IMR-90 (cell line): ENCODE measurements at regions not wholly inside any gene's neighbourhood (a gene's known extent, or its start where the extent isn't known, plus 50 kb on each side); places are given as distances from the start of the nearest gene placed in this dataset.
A peak's percentile ranks its signal among the peaks of the same experiment; 100 is the strongest.

Experiments
- ATAC-seq: fragments of 200-7000 bp; cut with Tn5 transposase; 2 replicates; pipeline ENCODE4 v1.9.1; 2020; ENCODE audit warnings: low read depth, mild to moderate bottlenecking, moderate library complexity
- BruUV-seq: library from RNA; stranded (reverse); fragments of 400-500 nt; replicated peaks from 2 replicates; lab custom pipeline; 2021; lab: Mats Ljungman, UMichigan
- CTCF ChIA-PET: fragments of 300-600 bp; formaldehyde crosslinking; extraction: SDS; loops from one replicate; lab custom pipeline; 2021; ENCODE audit warnings: antibody characterized with exemption; lab: Yijun Ruan, JAX
- POLR2A ChIA-PET: fragments of 300-600 bp; sonication (Branson Sonifier 250); formaldehyde crosslinking; loops from one replicate; lab custom pipeline; 2022; ENCODE audit warnings: antibody characterized with exemption; ENCODE audit not compliant: unreplicated experiment; lab: Charles Lee
- DNase-seq: peaks from one replicate; pipeline ENCODE4 v3.0.0; 2013
- H2AFZ ChIP-seq: replicated peaks from 2 replicates; pipeline ENCODE3; 2013; ENCODE audit warnings: low read length, mild to moderate bottlenecking; ENCODE audit not compliant: poor library complexity
- H2AK5ac ChIP-seq: 2 replicates; pipeline ENCODE4 v1.6.1; 2013; ENCODE audit warnings: low read depth, low read length, inconsistent platforms
- H2AK9ac ChIP-seq: replicated peaks from 2 replicates; pipeline ENCODE3; 2013; ENCODE audit warnings: mild to moderate bottlenecking, low read depth, low read length, moderate library complexity; ENCODE audit not compliant: poor library complexity
- H2BK120ac ChIP-seq: 2 replicates; pipeline ENCODE4 v1.6.1; 2013; ENCODE audit warnings: low read depth, low read length, inconsistent platforms
- H2BK15ac ChIP-seq: 3 replicates; pipeline ENCODE4 v1.6.1; 2013; ENCODE audit warnings: low read depth, low read length, inconsistent platforms
- H2BK20ac ChIP-seq: 2 replicates; pipeline ENCODE4 v1.6.1; 2013; ENCODE audit warnings: low read depth, mild to moderate bottlenecking, inconsistent platforms, low read length, moderate library complexity
- H2BK5ac ChIP-seq: 2 replicates; pipeline ENCODE4 v1.6.1; 2013; ENCODE audit warnings: mild to moderate bottlenecking, low read depth, low read length, inconsistent platforms; ENCODE audit not compliant: poor library complexity, severe bottlenecking
- H3K14ac ChIP-seq: replicated peaks from 2 replicates; pipeline ENCODE4 v1.6.1; 2013; ENCODE audit warnings: low read depth, low read length, inconsistent platforms
- H3K18ac ChIP-seq: 2 replicates; pipeline ENCODE4 v1.6.1; 2013; ENCODE audit warnings: low read depth, low read length, control low read depth
- H3K23ac ChIP-seq: 2 replicates; pipeline ENCODE4 v1.6.1; 2013; ENCODE audit warnings: low read depth, low read length, inconsistent platforms
- H3K27ac ChIP-seq: 2 replicates; pipeline ENCODE4 v1.5.1; 2013; ENCODE audit warnings: mild to moderate bottlenecking, control low read depth, low read length; ENCODE audit not compliant: insufficient read depth
- H3K27me3 ChIP-seq: 2 replicates; pipeline ENCODE4 v1.6.1; 2013; ENCODE audit warnings: low read length; ENCODE audit not compliant: control insufficient read depth, insufficient read depth
- H3K36me3 ChIP-seq: 2 replicates; pipeline ENCODE4 v1.6.1; 2013; ENCODE audit warnings: low read length, mixed read lengths; ENCODE audit not compliant: control insufficient read depth, insufficient read depth
- H3K4ac ChIP-seq: 2 replicates; pipeline ENCODE4 v1.6.1; 2013; ENCODE audit warnings: low read depth, low read length, inconsistent platforms
- H3K4me1 ChIP-seq: 2 replicates; pipeline ENCODE4 v1.6.1; 2013; ENCODE audit warnings: low read length, mixed read lengths; ENCODE audit not compliant: control insufficient read depth, insufficient read depth
- H3K4me2 ChIP-seq: 2 replicates; pipeline ENCODE4 v1.6.1; 2013; ENCODE audit warnings: low read depth, mild to moderate bottlenecking, control low read depth, low read length, moderate library complexity
- H3K4me3 ChIP-seq: 2 replicates; pipeline ENCODE4 v1.5.1; 2013; ENCODE audit warnings: low read depth, mild to moderate bottlenecking, control low read depth, low read length, moderate library complexity; ENCODE audit not compliant: insufficient read depth
- H3K56ac ChIP-seq: 2 replicates; pipeline ENCODE4 v1.6.1; 2013; ENCODE audit warnings: low read length, inconsistent platforms; ENCODE audit not compliant: insufficient read depth; ENCODE audit errors: extremely low read depth
- H3K79me1 ChIP-seq, 2 experiments: 2 replicates each; pipeline ENCODE4 v1.6.1; 2013; ENCODE audit warnings: low read length in 2 of 2, inconsistent platforms in 1 of 2, low read depth in 1 of 2
- H3K9ac ChIP-seq: 2 replicates; pipeline ENCODE4 v1.6.1; 2013; ENCODE audit warnings: low read depth, low read length, control low read depth
- H3K9me1 ChIP-seq: 2 replicates; pipeline ENCODE4 v1.6.1; 2013; ENCODE audit warnings: low read length, inconsistent platforms; ENCODE audit not compliant: insufficient read depth
- H3K9me3 ChIP-seq: 2 replicates; pipeline ENCODE4 v1.6.1; 2013; ENCODE audit warnings: low read length; ENCODE audit not compliant: control insufficient read depth, insufficient read depth
- H4K20me1 ChIP-seq: 2 replicates; pipeline ENCODE4 v1.6.1; 2013; ENCODE audit warnings: low read length, inconsistent platforms; ENCODE audit not compliant: insufficient read depth
- H4K5ac ChIP-seq: 2 replicates; pipeline ENCODE4 v1.6.1; 2013; ENCODE audit warnings: mild to moderate bottlenecking, low read depth, low read length, control low read depth
- H4K8ac ChIP-seq, 2 experiments: 2 replicates each; pipeline ENCODE4 v1.6.1; 2013; ENCODE audit warnings: low read depth in 2 of 2, low read length in 2 of 2, control low read depth in 1 of 2, inconsistent platforms in 1 of 2
- H4K91ac ChIP-seq: 2 replicates; pipeline ENCODE4 v1.6.1; 2013; ENCODE audit warnings: low read depth, low read length, inconsistent platforms; ENCODE audit not compliant: insufficient read depth
- MAFK ChIP-seq: IDR thresholded peaks from 2 replicates; pipeline ENCODE4 v1.6.1; 2012; ENCODE audit warnings: low read depth, low read length, improper control_type of control experiment
- MAZ ChIP-seq: IDR thresholded peaks from 2 replicates; pipeline ENCODE4 v1.6.1; 2012; ENCODE audit warnings: low read depth, mild to moderate bottlenecking, low read length, improper control_type of control experiment, moderate library complexity, borderline replicate concordance
- WGBS, 2 experiments: methylation state at CpG; one replicate each; pipeline versions ENCODE4 v1.1.5 to v1.1.7; 2013; ENCODE audit warnings: missing lambda C conversion rate in 2 of 2; ENCODE audit not compliant: insufficient read length in 1 of 2; ENCODE audit errors: extremely low coverage in 2 of 2; 5-methylcytosine and 5-hydroxymethylcytosine counted together
- dilution Hi-C: fragments of 300-500 bp; cut with HindIII; formaldehyde crosslinking; loops from one replicate; pipeline ENCODE4 v1.14.3; 2018; ENCODE audit warnings: low sequenced_read_pairs; ENCODE audit not compliant: unreplicated experiment
- in situ Hi-C: fragments of 300-500 bp; cut with MboI; formaldehyde crosslinking; loops from 3 replicates; pipeline ENCODE4 v1.14.3; 2019; ENCODE audit warnings: low sequenced_read_pairs, inconsistent platforms, mixed read lengths
- intact Hi-C: fragments of 100-400 bp; cut with micrococcal nuclease; formaldehyde crosslinking; loops from 2 replicates; pipeline ENCODE4 v1.10.0; 2022

DNA sequence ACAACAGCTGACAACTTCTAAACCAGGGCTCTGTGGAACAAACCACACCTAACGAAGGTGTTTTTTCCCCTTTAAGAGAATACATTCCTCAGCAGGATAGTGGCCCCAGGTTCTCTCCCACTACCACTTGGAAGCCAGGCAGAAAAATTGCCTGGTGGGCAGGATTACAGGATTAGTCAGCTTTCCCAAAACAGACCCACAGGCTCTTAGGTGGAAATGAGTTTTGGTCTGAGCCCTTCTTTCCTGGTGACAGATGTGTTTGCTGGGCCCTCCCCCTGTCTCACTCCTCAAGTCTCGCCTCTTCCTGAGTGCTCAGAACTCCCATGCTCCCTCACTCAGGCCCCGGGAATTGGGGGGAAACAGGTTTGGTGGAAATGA lies 139.4 kb upstream of the HAAO start:
- Histone ChIP-seq H3K56ac (no peak overlapping the region; the same call in 1 of the 2 replicates), H3K23ac (no peak overlapping the region), H2BK120ac (peak overlapping the region; percentile 65), H3K27ac (no peak overlapping the region), H3K4me3 (no peak overlapping the region), H3K4me1 (peaks cover 37% of the 10 kb centered on the region), H3K9me1 (peaks cover 25% of the 10 kb centered on the region), H2AK5ac (peak overlapping the region; percentile 96), H3K9me3 (no peaks in the 10 kb centered on the region), H3K18ac (peak overlapping the region; percentile 23; the same call in 1 of the 2 replicates), H3K4ac (peak overlapping the region; percentile 56), H4K20me1 (no peaks in the 10 kb centered on the region), H3K36me3 (no peaks in the 10 kb centered on the region), H2BK15ac (peak overlapping the region; percentile 77; the same call in 2 of the 3 replicates), H3K27me3 (no peaks in the 10 kb centered on the region), H2BK5ac (no peak overlapping the region), H3K4me2 (no peak overlapping the region), H3K14ac (0 out of 2 replicates have a peak overlapping the region, but pooled peaks have one; percentile 19), H2BK20ac (0 out of 2 replicates have a peak overlapping the region, but pooled peaks have one; percentile 14), H2AFZ (peak overlapping the region; percentile 50), H3K79me1 (no peaks in the 10 kb centered on the region), H4K91ac (peak overlapping the region; percentile 58), H4K5ac (no peak overlapping the region; the same call in 1 of the 2 replicates), H2AK9ac (peak overlapping the region; percentile 70), H4K8ac (peak overlapping the region; percentile 34 to 70; a peak in 2 of 4 replicates), H3K9ac (no peak overlapping the region)
- no CpG with 5 or more reads among the region's 3 CpGs for WGBS, 2 experiments
- ChIA-PET CTCF (interaction anchor here (1.3 kb wide), 1 partner anchor 546 kb away, joined by 3 read pairs; no protein-coding TSS in a partner anchor), POLR2A (no interaction called here)
- TF ChIP-seq MAZ (no peak), MAFK (peak; percentile 45; the same call in 1 of the 2 replicates)
- dilution Hi-C loops (no loop called here), intact Hi-C loops (no loop called here), in situ Hi-C loops (no loop called here)
- no TSS peak for BruUV-seq
- DNase-seq (peak; percentile 28), ATAC-seq (no peak)
